GM12801 (cell line): ENCODE measurements at regions not wholly inside any gene's neighbourhood (a gene's known extent, or its start where the extent isn't known, plus 50 kb on each side); places are given as distances from the start of the nearest gene placed in this dataset.

Experiments
- CTCF ChIP-seq: IDR thresholded peaks from one replicate; pipeline ENCODE4 v1.5.1; 2011; ENCODE audit warnings: control low read depth; ENCODE audit not compliant: insufficient read length; ENCODE audit errors: extremely low read depth

DNA sequence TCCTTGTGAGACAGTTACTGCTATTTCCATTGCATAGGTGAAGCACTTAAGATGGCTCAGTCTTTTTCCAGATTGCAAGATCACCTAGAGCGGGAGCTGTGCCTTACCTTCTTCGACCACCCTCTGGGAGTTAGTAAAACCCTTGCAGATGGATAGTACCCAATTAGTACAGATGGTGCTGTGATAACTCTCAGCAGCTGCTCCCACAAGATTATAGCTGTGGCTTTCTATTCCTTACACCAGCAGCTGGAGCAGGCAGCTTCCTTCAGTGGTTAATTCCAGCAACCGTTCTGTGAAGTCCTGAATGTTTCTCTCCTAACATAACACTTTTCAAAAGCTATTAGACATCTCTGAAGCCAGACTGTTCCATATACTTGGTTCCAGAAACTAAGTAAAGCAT, 796.8 kb downstream of the XPNPEP1 start:
- no peak for TF ChIP-seq CTCF

- TF ChIP-seq CTCF = no peak
These were observed 797.3 kb downstream of the XPNPEP1 start for GRCh38 chr10:109126016-109126415.

DNA sequence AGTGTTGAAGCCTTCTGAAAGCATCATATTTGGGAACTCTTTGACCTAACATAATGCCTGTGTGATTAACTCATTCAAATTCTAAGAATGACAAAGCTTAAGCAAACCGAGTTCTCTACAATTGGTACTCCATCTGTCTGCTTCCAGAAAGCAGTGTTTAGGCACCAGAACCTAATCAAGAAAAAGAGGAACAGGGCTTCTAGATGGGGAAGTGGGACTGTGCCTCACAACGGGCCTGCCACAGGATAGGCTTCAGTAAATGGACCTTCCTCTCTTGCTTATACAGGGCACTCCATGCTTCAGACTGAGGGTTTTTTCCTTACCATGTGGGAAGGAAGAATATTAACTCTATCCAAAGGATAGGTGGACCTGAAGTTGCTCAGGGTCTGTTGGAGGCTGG, 808.1 kb downstream of the XPNPEP1 start:
- TF ChIP-seq CTCF = no peak

- no peak for TF ChIP-seq CTCF
These were observed 808.7 kb downstream of the XPNPEP1 start for GRCh38 chr10:109114579-109114978.

DNA sequence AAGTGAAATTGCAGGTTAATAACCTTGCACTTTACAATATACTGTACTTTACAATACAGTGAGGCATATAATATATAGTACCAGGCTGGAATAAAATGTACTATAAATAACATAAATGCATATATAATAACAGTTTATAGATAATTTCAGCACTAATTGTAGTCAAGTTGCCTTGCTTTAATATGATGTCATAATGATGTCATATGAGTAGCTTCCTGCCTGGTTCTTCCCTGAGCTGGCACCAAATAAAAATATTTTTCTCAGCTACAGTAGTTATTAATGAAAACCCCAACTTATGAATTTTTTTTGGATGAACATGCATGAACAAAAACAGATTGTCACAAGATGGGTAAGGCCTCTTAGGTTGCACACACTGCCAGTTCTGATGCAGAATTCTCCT, 816.7 kb downstream of the XPNPEP1 start:
- TF ChIP-seq CTCF = no peak

DNA sequence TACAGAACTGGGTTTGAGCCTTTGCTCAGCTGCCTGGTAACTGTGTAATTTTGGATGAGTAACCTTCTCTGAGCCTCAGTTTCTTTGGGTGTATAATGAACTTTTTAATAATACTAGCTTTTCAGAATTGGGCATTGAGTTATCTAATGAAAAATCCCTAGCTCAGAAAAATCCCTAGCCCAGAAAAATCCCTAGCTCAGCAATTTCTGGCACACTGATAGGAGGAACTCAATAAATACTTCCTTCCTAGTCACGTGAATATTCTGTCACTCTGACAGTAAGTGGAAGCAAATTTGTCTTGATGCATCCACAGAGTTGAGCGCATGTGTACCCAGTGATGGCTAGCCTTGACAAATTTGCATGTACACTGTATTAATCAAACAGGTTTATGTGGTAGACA, 817.6 kb downstream of the XPNPEP1 start:
- no peak for TF ChIP-seq CTCF

DNA sequence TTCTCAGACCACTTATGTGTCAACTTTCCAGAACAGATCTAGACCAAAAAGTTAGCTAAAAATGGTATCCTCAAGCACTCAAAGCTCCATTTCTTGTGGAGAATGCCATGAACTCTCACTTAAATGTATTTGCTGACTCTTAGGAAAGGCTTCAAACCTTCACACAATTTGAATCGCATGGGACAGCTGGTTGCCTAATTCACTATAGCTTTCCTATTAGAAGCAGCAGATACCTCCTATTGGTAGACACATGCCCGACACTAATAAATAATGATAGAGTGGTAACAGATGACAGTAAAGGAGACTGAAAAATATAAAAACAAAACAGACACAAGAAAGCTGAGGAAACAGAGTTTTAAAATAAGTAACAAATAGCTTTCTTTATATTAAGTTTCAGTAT, 818.5 kb downstream of the XPNPEP1 start:
- TF ChIP-seq CTCF = no peak

GRCh38 chr10:109103278-109103677, 820.0 kb downstream of the XPNPEP1 start:
- TF ChIP-seq CTCF = no peak
